ENCODE measurements at regions not wholly inside any gene's neighbourhood (a gene's known extent, or its start where the extent isn't known, plus 50 kb on each side); places are given as distances from the start of the nearest gene placed in this dataset.
"Not testable (repeated sequence)": the region's sequence is repeated elsewhere in the genome, so short reads cannot be mapped to it uniquely, and the experiment has no call there.

DNA sequence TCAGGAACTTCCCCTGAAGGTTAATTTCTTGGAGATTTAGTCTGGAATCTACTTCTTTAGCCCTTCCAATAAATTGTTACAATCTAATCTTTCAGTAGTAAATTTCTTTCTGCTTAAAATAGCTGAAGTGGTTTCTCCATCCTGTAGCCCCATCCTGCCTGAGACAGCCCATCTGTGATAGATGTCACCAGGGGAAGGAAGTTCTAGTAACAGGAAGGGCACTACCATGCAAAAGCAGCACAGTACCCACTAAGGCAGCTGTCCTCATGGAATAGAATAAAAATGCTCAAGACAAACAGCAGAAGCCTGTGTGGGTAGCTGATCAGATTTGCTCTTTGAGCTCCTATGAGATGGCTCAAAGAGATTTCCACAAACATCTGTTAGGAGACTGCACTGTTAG lies 1036.5 kb downstream of the SLITRK5 start:
- H3K4me3 ChIP-seq (ENCODE audit: low read length), result no peak overlapping the region
- no peak overlapping the region for H3K4me2 ChIP-seq (ENCODE audit: low read length)
- H2AFZ ChIP-seq (ENCODE audit: low read depth, low read length), result 0 out of 2 replicates have a peak overlapping the region, but pooled peaks have one; percentile 9
- no peaks in the 10 kb centered on the region for H3K36me3 ChIP-seq (replicated peaks; ENCODE audit: low read depth, low read length)
- H4K20me1 ChIP-seq (ENCODE audit: insufficient read depth, low read length), result no peaks in the 10 kb centered on the region
- TF ChIP-seq EZH2phosphoT487 (IDR thresholded peaks at IDR 0.05; ENCODE audit: low read depth), result no peak
- TF ChIP-seq, protein P1, sequence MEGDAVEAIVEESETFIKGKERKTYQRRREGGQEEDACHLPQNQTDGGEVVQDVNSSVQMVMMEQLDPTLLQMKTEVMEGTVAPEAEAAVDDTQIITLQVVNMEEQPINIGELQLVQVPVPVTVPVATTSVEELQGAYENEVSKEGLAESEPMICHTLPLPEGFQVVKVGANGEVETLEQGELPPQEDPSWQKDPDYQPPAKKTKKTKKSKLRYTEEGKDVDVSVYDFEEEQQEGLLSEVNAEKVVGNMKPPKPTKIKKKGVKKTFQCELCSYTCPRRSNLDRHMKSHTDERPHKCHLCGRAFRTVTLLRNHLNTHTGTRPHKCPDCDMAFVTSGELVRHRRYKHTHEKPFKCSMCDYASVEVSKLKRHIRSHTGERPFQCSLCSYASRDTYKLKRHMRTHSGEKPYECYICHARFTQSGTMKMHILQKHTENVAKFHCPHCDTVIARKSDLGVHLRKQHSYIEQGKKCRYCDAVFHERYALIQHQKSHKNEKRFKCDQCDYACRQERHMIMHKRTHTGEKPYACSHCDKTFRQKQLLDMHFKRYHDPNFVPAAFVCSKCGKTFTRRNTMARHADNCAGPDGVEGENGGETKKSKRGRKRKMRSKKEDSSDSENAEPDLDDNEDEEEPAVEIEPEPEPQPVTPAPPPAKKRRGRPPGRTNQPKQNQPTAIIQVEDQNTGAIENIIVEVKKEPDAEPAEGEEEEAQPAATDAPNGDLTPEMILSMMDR (IDR thresholded peaks at IDR 0.05; ENCODE audit: low read depth, low read length), result no peak
- H3K27ac ChIP-seq (ENCODE audit: low read length), result no peak overlapping the region
- no peaks in the 10 kb centered on the region for H3K27me3 ChIP-seq (ENCODE audit: low read depth, low read length)
- H3K9me3 ChIP-seq (ENCODE audit: insufficient read depth, low read length), result no peaks in the 10 kb centered on the region
- no peak overlapping the region for H3K9ac ChIP-seq (ENCODE audit: low read length)
- H3K79me2 ChIP-seq (ENCODE audit: low read length), result no peaks in the 10 kb centered on the region
- H3K4me1 ChIP-seq (ENCODE audit: low read length), result peaks cover 12% of the 10 kb centered on the region; the same call in 1 of the 2 replicates

DNA sequence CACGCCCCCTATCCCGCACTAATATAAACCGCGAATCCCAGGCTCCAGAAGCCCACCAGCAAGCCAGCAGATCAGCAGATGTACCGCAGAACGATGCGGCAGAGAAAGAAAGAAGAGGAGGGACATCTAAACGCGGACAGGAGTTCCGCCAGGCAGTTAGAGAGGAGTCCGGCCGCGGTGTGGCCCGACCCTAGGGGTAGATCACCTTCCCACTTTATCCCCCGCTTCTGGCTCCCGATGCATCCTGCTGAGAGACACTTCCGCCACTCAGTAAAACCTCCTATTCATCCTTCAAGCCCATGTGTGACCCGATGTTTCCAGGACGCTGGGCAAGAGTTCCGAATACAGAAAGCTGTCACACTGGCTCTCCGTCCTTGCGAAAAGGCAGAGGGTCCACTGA lies 1046.8 kb downstream of the SLITRK5 start:
- Histone ChIP-seq H3K9ac (ENCODE audit: low read length) (no peak overlapping the region), H3K4me2 (ENCODE audit: low read length) (no peak overlapping the region), H3K36me3 (replicated peaks; ENCODE audit: low read depth, low read length) (no peaks in the 10 kb centered on the region), H3K79me2 (ENCODE audit: low read length) (no peaks in the 10 kb centered on the region), H2AFZ (ENCODE audit: low read depth, low read length) (no peak overlapping the region), H3K27ac (ENCODE audit: low read length) (no peak overlapping the region), H3K4me3 (ENCODE audit: low read length) (no peak overlapping the region), H3K4me1 (ENCODE audit: low read length) (no peaks in the 10 kb centered on the region), H3K9me3 (ENCODE audit: insufficient read depth, low read length) (no peaks in the 10 kb centered on the region), H4K20me1 (ENCODE audit: insufficient read depth, low read length) (no peaks in the 10 kb centered on the region), H3K27me3 (ENCODE audit: low read depth, low read length) (no peaks in the 10 kb centered on the region)
- TF ChIP-seq EZH2phosphoT487 (IDR thresholded peaks at IDR 0.05; ENCODE audit: low read depth), result no peak
- TF ChIP-seq, protein P1 (IDR thresholded peaks at IDR 0.05; ENCODE audit: low read depth, low read length), result no peak

DNA sequence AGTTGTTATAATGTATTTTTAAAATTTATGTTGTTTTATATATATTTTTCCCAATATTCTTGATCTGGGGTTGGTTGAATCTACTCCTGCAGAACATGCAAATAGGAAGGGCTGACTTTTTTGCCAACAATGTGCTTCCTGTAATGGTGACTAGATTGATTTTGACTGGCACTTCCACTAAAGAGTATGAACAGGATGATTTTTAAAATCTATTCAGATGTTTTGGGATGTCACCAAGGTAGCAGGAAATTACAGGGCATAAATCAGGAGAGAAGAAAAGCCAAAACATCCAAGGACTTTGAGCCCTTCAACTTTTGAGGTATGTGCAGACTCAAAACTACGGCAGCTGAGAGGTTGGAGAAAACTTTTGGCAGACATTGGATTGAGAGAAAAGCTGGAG lies 1047.6 kb downstream of the SLITRK5 start:
- Histone ChIP-seq H3K9me3 (ENCODE audit: insufficient read depth, low read length) (no peaks in the 10 kb centered on the region), H3K4me2 (ENCODE audit: low read length) (no peak overlapping the region), H3K36me3 (replicated peaks; ENCODE audit: low read depth, low read length) (no peaks in the 10 kb centered on the region), H3K79me2 (ENCODE audit: low read length) (no peaks in the 10 kb centered on the region), H3K9ac (ENCODE audit: low read length) (no peak overlapping the region), H3K27ac (ENCODE audit: low read length) (no peak overlapping the region), H3K27me3 (ENCODE audit: low read depth, low read length) (no peaks in the 10 kb centered on the region), H3K4me3 (ENCODE audit: low read length) (no peak overlapping the region), H3K4me1 (ENCODE audit: low read length) (no peaks in the 10 kb centered on the region), H2AFZ (ENCODE audit: low read depth, low read length) (no peak overlapping the region), H4K20me1 (ENCODE audit: insufficient read depth, low read length) (no peaks in the 10 kb centered on the region)
- TF ChIP-seq, protein P1 (IDR thresholded peaks at IDR 0.05; ENCODE audit: low read depth, low read length), result no peak
- no peak for TF ChIP-seq EZH2phosphoT487 (IDR thresholded peaks at IDR 0.05; ENCODE audit: low read depth)

DNA sequence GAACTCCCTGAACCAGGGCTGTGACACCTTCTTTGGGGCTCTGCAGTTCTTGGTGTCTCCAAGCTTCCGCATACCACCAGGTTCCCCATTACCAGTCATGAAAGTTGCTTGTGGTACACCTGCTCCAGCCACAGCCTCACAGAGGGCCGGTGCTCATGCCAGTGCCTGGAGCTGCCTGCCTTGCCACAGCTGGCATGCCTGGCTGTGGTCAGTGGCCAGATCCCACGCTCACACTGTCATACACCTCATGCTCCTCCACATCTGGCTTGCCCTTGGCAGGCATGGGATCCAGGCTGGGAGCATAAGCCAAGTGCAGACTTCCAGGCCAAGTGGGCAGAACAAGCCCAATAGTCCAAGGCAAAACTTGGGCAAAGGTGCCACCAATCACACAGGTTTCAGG lies 1054.9 kb downstream of the SLITRK5 start:
- Histone ChIP-seq H3K27ac (ENCODE audit: low read length) (no peak overlapping the region), H3K79me2 (ENCODE audit: low read length) (no peaks in the 10 kb centered on the region), H3K4me2 (ENCODE audit: low read length) (no peak overlapping the region), H3K36me3 (replicated peaks; ENCODE audit: low read depth, low read length) (no peaks in the 10 kb centered on the region), H2AFZ (ENCODE audit: low read depth, low read length) (no peak overlapping the region), H3K27me3 (ENCODE audit: low read depth, low read length) (no peaks in the 10 kb centered on the region), H3K9ac (ENCODE audit: low read length) (no peak overlapping the region), H4K20me1 (ENCODE audit: insufficient read depth, low read length) (no peaks in the 10 kb centered on the region), H3K4me3 (ENCODE audit: low read length) (no peak overlapping the region), H3K4me1 (ENCODE audit: low read length) (no peaks in the 10 kb centered on the region), H3K9me3 (ENCODE audit: insufficient read depth, low read length) (no peaks in the 10 kb centered on the region)
- no peak for TF ChIP-seq EZH2phosphoT487 (IDR thresholded peaks at IDR 0.05; ENCODE audit: low read depth)
- TF ChIP-seq, protein P1 (IDR thresholded peaks at IDR 0.05; ENCODE audit: low read depth, low read length), result no peak

DNA sequence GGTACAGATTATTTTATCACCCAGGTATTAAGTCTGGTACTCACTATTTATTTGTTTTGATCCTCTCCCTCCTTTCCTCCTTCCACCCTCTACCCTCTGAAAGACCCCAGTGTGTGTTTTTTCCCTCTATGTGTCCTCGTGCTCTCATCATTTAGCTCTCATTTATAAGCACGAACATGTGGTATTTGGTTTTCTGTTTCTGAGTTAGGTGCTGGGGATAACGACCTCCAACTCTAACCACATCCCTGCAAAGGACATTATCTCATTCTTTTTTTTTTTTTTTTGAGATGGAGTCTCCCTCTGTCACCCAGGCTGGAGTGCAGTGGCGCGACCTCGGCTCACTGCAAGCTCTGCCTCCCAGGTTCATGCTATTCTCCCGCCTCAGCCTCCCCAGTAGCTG lies 1056.1 kb downstream of the SLITRK5 start:
- not testable (repeated sequence) for H3K4me1 ChIP-seq (ENCODE audit: low read length); H3K9ac ChIP-seq (ENCODE audit: low read length); H4K20me1 ChIP-seq (ENCODE audit: insufficient read depth, low read length); H2AFZ ChIP-seq (ENCODE audit: low read depth, low read length); H3K79me2 ChIP-seq (ENCODE audit: low read length); H3K27me3 ChIP-seq (ENCODE audit: low read depth, low read length); H3K9me3 ChIP-seq (ENCODE audit: insufficient read depth, low read length); H3K4me3 ChIP-seq (ENCODE audit: low read length); H3K36me3 ChIP-seq (replicated peaks; ENCODE audit: low read depth, low read length); H3K4me2 ChIP-seq (ENCODE audit: low read length); H3K27ac ChIP-seq (ENCODE audit: low read length)

Data from OCI-LY3 (cell line).